ENCODE measurements at regions not wholly inside any gene's neighbourhood (a gene's known extent, or its start where the extent isn't known, plus 50 kb on each side); places are given as distances from the start of the nearest gene placed in this dataset.
"Not testable (repeated sequence)": the region's sequence is repeated elsewhere in the genome, so short reads cannot be mapped to it uniquely, and the experiment has no call there.

GRCh38 chr4:132495267-132495812 is 653.8 kb upstream of the PCDH10 start:
- not testable (repeated sequence) for H3K27ac Mint-ChIP-seq; H3K4me3 Mint-ChIP-seq; H3K9me3 Mint-ChIP-seq; H3K4me1 Mint-ChIP-seq (ENCODE audit: low read depth in 2 of 2); ATAC-seq (replicated peaks); H3K36me3 Mint-ChIP-seq (ENCODE audit: insufficient read depth); H3K27me3 Mint-ChIP-seq; DNase-seq

DNA sequence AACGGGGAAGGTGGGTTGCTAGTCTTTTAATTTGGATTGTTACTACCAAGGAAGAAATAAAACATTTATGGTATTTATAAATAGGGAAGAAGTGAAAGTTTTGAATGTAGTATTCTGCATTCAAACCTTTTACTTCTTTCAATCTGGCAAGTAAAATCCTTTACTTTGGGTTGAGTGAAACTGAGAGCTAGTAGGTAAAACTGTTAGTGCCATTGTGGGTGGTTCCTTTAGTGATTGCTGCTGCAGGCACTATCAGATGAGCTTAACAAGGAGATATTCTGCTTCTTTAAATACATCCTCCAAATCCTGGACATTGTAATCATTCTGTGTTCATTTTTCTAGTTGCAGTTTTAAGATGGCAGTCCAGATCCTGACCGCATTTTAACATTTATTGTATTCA is 650.9 kb upstream of the PCDH10 start:
- no peak overlapping the region for H3K4me3 Mint-ChIP-seq
- no peaks in the 10 kb centered on the region for H3K36me3 Mint-ChIP-seq (ENCODE audit: insufficient read depth)
- peaks cover 3 to 8% of the 10 kb centered on the region in 2 donors for H3K9me3 Mint-ChIP-seq
- H3K4me1 Mint-ChIP-seq (ENCODE audit: low read depth in 2 of 2), result no peaks in the 10 kb centered on the region
- H3K27me3 Mint-ChIP-seq, result no peaks in the 10 kb centered on the region
- DNase-seq, result no peak
- no peak overlapping the region for H3K27ac Mint-ChIP-seq
- no peak for ATAC-seq (replicated peaks)

- Mint-ChIP-seq H3K27me3 (no peaks in the 10 kb centered on the region), H3K36me3 (ENCODE audit: insufficient read depth) (no peaks in the 10 kb centered on the region), H3K4me1 (ENCODE audit: low read depth in 2 of 2) (no peaks in the 10 kb centered on the region), H3K27ac (no peak overlapping the region), H3K4me3 (no peak overlapping the region), H3K9me3 (peaks cover 0 to 18% of the 10 kb centered on the region in 2 donors)
- no peak for ATAC-seq (replicated peaks)
- DNase-seq, result no peak
These were observed 647.0 kb upstream of the PCDH10 start for GRCh38 chr4:132502096-132502552.

DNA sequence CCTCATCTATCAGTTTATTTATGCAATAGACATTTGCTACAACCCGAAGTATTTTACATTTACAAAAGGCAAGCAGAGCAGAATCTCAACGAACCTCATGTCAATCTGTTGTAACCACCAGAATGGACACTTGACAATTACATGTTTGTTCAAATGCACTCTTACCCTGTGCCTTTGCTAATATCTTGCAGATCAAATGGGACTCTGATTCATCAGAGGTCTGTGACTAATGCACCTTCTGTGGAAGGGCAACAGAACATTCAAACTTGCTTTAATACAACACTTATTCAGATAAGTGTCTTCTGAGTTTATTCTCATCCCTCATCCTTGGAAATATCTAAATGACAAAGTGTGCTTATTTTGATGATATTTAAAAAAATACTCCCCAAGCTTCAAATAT is 644.7 kb upstream of the PCDH10 start:
- Mint-ChIP-seq H3K36me3 (ENCODE audit: insufficient read depth) (no peaks in the 10 kb centered on the region), H3K27ac (no peak overlapping the region), H3K27me3 (no peaks in the 10 kb centered on the region), H3K9me3 (peaks cover 0 to 13% of the 10 kb centered on the region in 2 donors), H3K4me3 (no peak overlapping the region), H3K4me1 (ENCODE audit: low read depth in 2 of 2) (no peaks in the 10 kb centered on the region)
- ATAC-seq (replicated peaks) (no peak), DNase-seq (no peak)

GRCh38 chr4:132506568-132506967 is 642.5 kb upstream of the PCDH10 start:
- H3K9me3 Mint-ChIP-seq, result peaks cover 0 to 10% of the 10 kb centered on the region in 2 donors

DNA sequence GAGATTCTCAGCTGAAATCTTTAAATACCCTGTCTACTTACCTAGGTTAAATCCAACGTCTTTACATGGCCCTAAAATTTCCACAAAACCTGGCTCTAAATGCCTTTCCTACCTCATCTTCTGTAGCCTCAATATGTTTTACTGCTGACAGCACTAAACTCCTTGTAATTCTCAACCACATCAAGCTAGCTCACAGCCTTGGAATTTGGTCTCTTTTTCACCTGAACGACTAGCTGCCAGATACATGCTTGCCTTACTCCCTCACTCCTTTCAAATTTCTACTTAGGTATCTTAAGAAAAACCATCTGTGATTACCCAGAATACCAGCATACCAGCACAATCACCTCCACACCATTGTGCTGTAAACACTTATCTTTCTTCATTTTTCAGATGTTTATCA is 635.6 kb upstream of the PCDH10 start:
- H3K36me3 Mint-ChIP-seq (ENCODE audit: insufficient read depth), result no peaks in the 10 kb centered on the region
- no peaks in the 10 kb centered on the region for H3K27me3 Mint-ChIP-seq
- no peak overlapping the region for H3K27ac Mint-ChIP-seq
- no peak overlapping the region for H3K4me3 Mint-ChIP-seq
- peaks cover 3 to 8% of the 10 kb centered on the region in 2 donors for H3K9me3 Mint-ChIP-seq
- H3K4me1 Mint-ChIP-seq (ENCODE audit: low read depth in 2 of 2), result no peaks in the 10 kb centered on the region
- ATAC-seq (replicated peaks) (no peak), DNase-seq (no peak)

More at GRCh38 chr4:132506568-132506967, 642.5 kb upstream of the PCDH10 start:
- ATAC-seq (replicated peaks) (no peak), DNase-seq (no peak)
- no peaks in the 10 kb centered on the region for H3K4me1 Mint-ChIP-seq (ENCODE audit: low read depth in 2 of 2)
- H3K36me3 Mint-ChIP-seq (ENCODE audit: insufficient read depth), result no peaks in the 10 kb centered on the region
- no peaks in the 10 kb centered on the region for H3K27me3 Mint-ChIP-seq
- no peak overlapping the region for H3K4me3 Mint-ChIP-seq
- no peak overlapping the region for H3K27ac Mint-ChIP-seq

- no peak for DNase-seq
- Mint-ChIP-seq H3K4me1 (ENCODE audit: low read depth in 2 of 2) (no peaks in the 10 kb centered on the region), H3K36me3 (ENCODE audit: insufficient read depth) (no peaks in the 10 kb centered on the region), H3K4me3 (no peak overlapping the region), H3K27me3 (no peaks in the 10 kb centered on the region), H3K27ac (no peak overlapping the region), H3K9me3 (peaks cover 0 to 19% of the 10 kb centered on the region in 2 donors)
- ATAC-seq (replicated peaks), result no peak
These were observed 622.4 kb upstream of the PCDH10 start for GRCh38 chr4:132526652-132527051.

GRCh38 chr4:132527817-132528216 is 621.3 kb upstream of the PCDH10 start:
- H3K27ac Mint-ChIP-seq, result no peak overlapping the region
- H3K9me3 Mint-ChIP-seq, result peaks cover 0 to 19% of the 10 kb centered on the region in 2 donors
- no peaks in the 10 kb centered on the region for H3K36me3 Mint-ChIP-seq (ENCODE audit: insufficient read depth)
- H3K4me1 Mint-ChIP-seq (ENCODE audit: low read depth in 2 of 2), result no peaks in the 10 kb centered on the region
- DNase-seq, result no peak
- no peak for ATAC-seq (replicated peaks)
- H3K27me3 Mint-ChIP-seq, result no peaks in the 10 kb centered on the region
- H3K4me3 Mint-ChIP-seq, result no peak overlapping the region

DNA sequence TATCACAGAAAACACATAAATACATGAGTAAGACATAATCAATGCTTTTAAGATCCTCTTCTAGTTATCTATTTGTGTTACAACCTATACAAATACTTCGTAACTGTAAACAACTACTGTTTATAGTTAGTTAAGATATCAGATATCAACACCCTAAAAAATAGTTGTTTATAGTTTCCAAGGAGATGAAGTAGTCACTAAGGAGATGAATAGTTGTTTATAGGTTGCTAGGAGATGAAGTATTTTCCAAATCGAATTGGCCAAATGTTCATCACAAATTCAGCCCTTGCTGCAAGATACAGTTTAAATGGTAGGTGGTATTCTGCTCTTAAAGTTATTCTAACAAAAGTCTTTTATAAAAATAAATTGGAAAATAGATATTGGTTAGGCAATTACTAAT is 618.2 kb upstream of the PCDH10 start:
- H3K27ac Mint-ChIP-seq, result no peak overlapping the region
- no peak for ATAC-seq (replicated peaks)

GRCh38 chr4:132540268-132540667 is 608.8 kb upstream of the PCDH10 start:
- H3K36me3 Mint-ChIP-seq (ENCODE audit: insufficient read depth), result no peaks in the 10 kb centered on the region
- H3K27me3 Mint-ChIP-seq, result no peaks in the 10 kb centered on the region
- H3K9me3 Mint-ChIP-seq, result peaks cover 17 to 18% of the 10 kb centered on the region in 2 donors
- DNase-seq (no peak), ATAC-seq (replicated peaks) (no peak)
- H3K4me1 Mint-ChIP-seq (ENCODE audit: low read depth in 2 of 2), result no peaks in the 10 kb centered on the region
- H3K4me3 Mint-ChIP-seq, result no peak overlapping the region
- no peak overlapping the region for H3K27ac Mint-ChIP-seq

More for the DNA sequence above, 618.2 kb upstream of the PCDH10 start:
- H3K27me3 Mint-ChIP-seq, result no peaks in the 10 kb centered on the region
- no peak overlapping the region for H3K4me3 Mint-ChIP-seq
- no peaks in the 10 kb centered on the region for H3K36me3 Mint-ChIP-seq (ENCODE audit: insufficient read depth)
- peaks cover 0 to under 1% of the 10 kb centered on the region in 2 donors for H3K9me3 Mint-ChIP-seq
- H3K4me1 Mint-ChIP-seq (ENCODE audit: low read depth in 2 of 2), result no peaks in the 10 kb centered on the region
- DNase-seq, result no peak

- DNase-seq (no peak), ATAC-seq (replicated peaks) (no peak)
- Mint-ChIP-seq H3K4me1 (ENCODE audit: low read depth in 2 of 2) (no peaks in the 10 kb centered on the region), H3K27me3 (no peaks in the 10 kb centered on the region), H3K27ac (no peak overlapping the region), H3K9me3 (peaks cover 17 to 18% of the 10 kb centered on the region in 2 donors), H3K36me3 (ENCODE audit: insufficient read depth) (no peaks in the 10 kb centered on the region), H3K4me3 (no peak overlapping the region)
These were observed 608.3 kb upstream of the PCDH10 start for GRCh38 chr4:132540797-132541196.

DNA sequence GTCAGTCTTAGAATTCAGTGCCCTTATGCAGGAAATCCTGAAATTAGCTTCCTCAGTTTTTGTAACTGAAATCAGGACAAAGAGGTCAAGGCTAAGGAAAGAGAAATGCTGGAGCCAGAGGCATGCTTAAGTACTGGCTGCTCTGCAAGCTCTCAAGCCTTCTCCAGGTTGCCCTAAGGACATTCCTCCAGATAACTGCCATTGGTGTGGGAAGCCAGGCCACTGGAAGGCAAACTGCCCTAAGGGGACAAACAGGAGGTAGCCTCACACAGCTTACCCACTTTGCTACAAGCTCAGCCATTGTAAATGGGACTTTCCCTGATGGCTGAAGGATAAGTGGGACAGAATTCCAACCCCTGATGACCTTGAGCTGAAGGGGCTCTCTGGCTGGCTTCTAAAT is 606.9 kb upstream of the PCDH10 start:
- DNase-seq, result no peak
- Mint-ChIP-seq H3K4me1 (ENCODE audit: low read depth in 2 of 2) (no peaks in the 10 kb centered on the region), H3K4me3 (no peak overlapping the region), H3K9me3 (peaks cover 17 to 18% of the 10 kb centered on the region in 2 donors), H3K36me3 (ENCODE audit: insufficient read depth) (no peaks in the 10 kb centered on the region), H3K27ac (no peak overlapping the region), H3K27me3 (no peaks in the 10 kb centered on the region)
- ATAC-seq (replicated peaks), result no peak

GRCh38 chr4:132548463-132548862 is 600.6 kb upstream of the PCDH10 start:
- no peak overlapping the region for H3K27ac Mint-ChIP-seq
- H3K36me3 Mint-ChIP-seq (ENCODE audit: insufficient read depth), result no peaks in the 10 kb centered on the region
- no peak for DNase-seq
- no peaks in the 10 kb centered on the region for H3K4me1 Mint-ChIP-seq (ENCODE audit: low read depth in 2 of 2)
- no peak overlapping the region for H3K4me3 Mint-ChIP-seq
- H3K9me3 Mint-ChIP-seq, result peaks cover 4 to 6% of the 10 kb centered on the region in 2 donors
- H3K27me3 Mint-ChIP-seq, result no peaks in the 10 kb centered on the region
- ATAC-seq (replicated peaks), result no peak

- Mint-ChIP-seq H3K4me1 (ENCODE audit: low read depth in 2 of 2) (no peaks in the 10 kb centered on the region), H3K27me3 (no peaks in the 10 kb centered on the region), H3K4me3 (no peak overlapping the region), H3K9me3 (peaks cover 12 to 24% of the 10 kb centered on the region in 2 donors), H3K36me3 (ENCODE audit: insufficient read depth) (peaks cover 2% of the 10 kb centered on the region), H3K27ac (no peak overlapping the region)
- DNase-seq (no peak), ATAC-seq (replicated peaks) (no peak)
These were observed 592.8 kb upstream of the PCDH10 start for GRCh38 chr4:132556316-132556715.

DNA sequence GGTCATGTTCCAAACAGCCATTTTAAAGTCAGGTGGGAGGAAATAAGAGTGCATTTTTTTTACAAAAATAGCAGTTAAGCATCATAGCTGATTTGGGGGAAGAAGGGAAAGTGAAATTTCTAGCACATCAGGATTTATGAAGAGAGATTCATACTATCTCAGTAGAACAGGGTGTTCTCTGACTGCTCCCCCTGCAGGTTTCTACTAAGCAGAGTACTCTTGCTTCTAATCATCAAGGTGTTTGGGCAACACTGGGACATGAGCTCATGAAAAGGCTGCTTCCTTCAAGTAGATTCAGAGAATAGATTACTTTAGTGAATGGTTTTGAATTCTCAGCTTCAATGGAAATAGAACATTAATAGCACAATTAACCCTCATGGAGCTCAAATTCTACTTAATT is 591.4 kb upstream of the PCDH10 start:
- Mint-ChIP-seq H3K4me3 (no peak overlapping the region), H3K27me3 (no peaks in the 10 kb centered on the region), H3K4me1 (ENCODE audit: low read depth in 2 of 2) (no peaks in the 10 kb centered on the region), H3K36me3 (ENCODE audit: insufficient read depth) (peaks cover 2% of the 10 kb centered on the region), H3K9me3 (peaks cover 9 to 23% of the 10 kb centered on the region in 2 donors), H3K27ac (no peak overlapping the region)
- no peak for DNase-seq
- ATAC-seq (replicated peaks), result no peak
